Epithelial cell of proximal tubule (primary cell): ENCODE measurements at regions not wholly inside any gene's neighbourhood (a gene's known extent, or its start where the extent isn't known, plus 50 kb on each side); places are given as distances from the start of the nearest gene placed in this dataset.

ENCODE experiments used
- DNase-seq: peaks from one replicate; pipeline ENCODE4 v3.0.0-alpha.2; 2011; ENCODE audit warnings: low read depth
- H3K4me3 ChIP-seq: 2 replicates; pipeline ENCODE4 v1.5.1; 2011; ENCODE audit warnings: low read depth, mild to moderate bottlenecking, low read length
- TF ChIP-seq, protein P1 (sequence below): conservative IDR thresholded peaks from 2 replicates; pipeline ENCODE4 v1.5.1; 2012; ENCODE audit warnings: low read depth, mild to moderate bottlenecking, low read length

DNA sequence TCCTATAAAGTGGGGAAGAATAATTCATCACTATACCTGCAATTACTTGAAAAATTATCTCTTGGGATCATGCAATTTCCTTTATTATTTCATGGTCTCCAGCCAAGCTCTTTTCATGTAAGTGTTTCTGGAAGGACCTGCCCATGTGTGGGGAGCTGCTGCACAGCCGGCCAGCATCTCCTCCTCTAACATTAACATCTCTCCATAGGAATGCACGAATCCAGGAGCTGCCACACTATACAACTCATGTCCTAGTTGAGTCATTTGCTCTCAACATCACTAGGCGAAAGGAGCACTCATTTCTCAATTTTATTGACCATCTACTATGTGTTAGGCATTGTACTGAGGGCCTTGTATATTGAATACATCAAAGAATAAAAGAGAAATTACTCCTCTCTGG lies 144.3 kb upstream of the ERBB4 start:
- no peak for DNase-seq
- TF ChIP-seq, protein P1, sequence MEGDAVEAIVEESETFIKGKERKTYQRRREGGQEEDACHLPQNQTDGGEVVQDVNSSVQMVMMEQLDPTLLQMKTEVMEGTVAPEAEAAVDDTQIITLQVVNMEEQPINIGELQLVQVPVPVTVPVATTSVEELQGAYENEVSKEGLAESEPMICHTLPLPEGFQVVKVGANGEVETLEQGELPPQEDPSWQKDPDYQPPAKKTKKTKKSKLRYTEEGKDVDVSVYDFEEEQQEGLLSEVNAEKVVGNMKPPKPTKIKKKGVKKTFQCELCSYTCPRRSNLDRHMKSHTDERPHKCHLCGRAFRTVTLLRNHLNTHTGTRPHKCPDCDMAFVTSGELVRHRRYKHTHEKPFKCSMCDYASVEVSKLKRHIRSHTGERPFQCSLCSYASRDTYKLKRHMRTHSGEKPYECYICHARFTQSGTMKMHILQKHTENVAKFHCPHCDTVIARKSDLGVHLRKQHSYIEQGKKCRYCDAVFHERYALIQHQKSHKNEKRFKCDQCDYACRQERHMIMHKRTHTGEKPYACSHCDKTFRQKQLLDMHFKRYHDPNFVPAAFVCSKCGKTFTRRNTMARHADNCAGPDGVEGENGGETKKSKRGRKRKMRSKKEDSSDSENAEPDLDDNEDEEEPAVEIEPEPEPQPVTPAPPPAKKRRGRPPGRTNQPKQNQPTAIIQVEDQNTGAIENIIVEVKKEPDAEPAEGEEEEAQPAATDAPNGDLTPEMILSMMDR: no peak
- H3K4me3 ChIP-seq: no peak overlapping the region

DNA sequence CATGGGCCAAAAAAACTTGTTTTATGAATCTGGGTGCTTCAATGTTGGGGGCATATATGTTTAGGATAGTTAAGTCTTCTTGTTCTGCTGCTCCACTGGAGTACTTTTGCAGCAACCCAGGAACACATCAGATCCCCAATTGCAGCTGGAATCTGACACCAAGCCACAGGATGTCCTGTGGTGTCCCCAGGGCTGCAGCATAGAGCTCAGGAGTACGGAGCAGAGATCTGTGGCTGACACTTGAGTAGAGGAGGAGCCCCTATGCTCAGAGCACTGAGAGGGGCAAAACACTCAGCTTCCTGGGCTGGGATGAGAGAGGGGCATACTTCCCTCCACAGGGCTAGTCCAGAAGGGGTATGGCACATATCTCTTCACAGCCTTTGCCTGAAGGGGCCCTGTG lies 138.9 kb upstream of the ERBB4 start:
- H3K4me3 ChIP-seq: no peak overlapping the region
- TF ChIP-seq, protein P1: no peak
- no peak for DNase-seq

DNA sequence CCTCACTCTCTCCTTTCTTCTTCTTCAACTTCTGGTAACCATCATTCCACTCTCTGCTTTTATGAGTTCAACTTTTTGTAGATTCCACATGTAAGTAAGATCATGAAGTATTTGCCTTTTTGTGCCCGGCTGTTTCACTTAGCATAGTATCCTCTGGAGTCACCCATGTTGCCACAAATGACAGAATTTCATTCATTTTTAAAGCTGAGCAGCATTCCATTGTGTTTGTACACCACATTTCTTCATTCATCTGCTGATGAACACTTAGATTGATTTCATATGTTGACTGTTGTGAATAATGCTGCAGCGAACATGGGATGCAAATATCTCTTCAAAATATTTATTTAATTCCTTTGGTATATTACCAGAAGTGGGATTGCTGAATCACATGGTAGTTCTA lies 133.6 kb upstream of the ERBB4 start:
- no peak for DNase-seq
- no peak overlapping the region for H3K4me3 ChIP-seq
- TF ChIP-seq, protein P1: no peak

DNA sequence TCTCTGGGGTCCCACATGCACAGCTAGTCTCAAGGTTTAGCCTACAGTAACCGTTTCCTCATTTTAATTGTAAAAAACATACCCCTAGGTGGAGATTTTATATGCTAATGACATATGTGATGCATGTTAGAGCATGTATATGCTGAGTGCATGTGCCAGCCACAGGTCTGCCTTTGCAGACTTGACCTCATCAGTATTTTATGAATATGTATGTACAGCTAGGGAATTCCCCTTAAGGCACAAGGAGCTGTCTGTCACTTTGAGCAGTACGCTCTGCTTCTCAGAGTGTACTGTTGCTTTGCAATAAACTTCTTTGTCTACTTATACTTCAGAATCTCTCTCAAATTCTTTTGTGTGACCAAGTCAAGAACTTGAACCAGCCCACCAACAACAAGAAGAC lies 131.2 kb upstream of the ERBB4 start:
- TF ChIP-seq, protein P1: no peak
- DNase-seq: no peak
- H3K4me3 ChIP-seq: no peak overlapping the region

DNA sequence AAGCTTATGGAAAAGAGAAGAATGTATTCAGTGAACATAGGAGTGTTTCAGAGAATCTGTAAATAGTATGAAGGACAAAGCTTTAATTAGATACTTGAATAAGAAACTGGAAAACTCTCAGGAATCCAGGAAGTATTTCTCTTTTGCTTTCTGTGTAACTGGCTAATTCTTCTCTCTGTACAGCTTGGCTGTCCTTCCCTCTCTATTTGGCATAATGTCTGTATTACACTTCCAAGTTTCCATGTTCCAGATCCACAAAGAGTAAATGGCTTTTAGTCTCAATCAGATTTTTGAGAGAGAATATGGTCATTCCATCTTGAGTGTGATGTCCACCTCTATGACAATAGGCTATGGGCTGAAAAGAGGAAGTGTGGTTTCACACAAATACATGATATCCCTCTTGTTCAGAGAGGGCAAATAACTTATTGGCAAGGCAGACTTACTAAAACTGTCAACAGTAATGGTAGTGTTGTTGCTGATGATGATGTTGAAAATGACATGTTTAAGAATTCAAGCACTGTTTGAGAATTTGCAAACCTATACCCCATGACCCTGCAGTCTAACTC lies 129.2 kb upstream of the ERBB4 start:
- H3K4me3 ChIP-seq: no peak overlapping the region
- TF ChIP-seq, protein P1: no peak
- no peak for DNase-seq

DNA sequence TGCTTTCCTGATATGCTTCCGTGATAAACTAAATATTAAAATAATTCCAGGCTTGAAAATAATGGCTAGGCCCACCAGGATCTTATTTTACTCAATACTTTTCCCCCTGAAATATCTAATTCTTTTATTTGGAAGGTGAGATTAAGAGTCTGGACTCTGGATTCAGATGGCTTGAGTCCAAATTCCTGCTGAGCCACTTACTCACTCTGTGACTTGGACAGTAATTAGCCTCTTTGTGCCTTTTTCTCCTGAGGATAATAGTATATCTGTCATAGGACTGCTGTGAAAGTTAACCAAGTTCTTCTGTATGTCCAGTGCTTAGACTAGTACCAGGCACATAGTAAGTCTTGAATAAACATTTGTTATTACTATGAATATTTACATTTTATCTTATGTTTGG lies 127.3 kb upstream of the ERBB4 start:
- TF ChIP-seq, protein P1: no peak
- H3K4me3 ChIP-seq: no peak overlapping the region
- no peak for DNase-seq

DNA sequence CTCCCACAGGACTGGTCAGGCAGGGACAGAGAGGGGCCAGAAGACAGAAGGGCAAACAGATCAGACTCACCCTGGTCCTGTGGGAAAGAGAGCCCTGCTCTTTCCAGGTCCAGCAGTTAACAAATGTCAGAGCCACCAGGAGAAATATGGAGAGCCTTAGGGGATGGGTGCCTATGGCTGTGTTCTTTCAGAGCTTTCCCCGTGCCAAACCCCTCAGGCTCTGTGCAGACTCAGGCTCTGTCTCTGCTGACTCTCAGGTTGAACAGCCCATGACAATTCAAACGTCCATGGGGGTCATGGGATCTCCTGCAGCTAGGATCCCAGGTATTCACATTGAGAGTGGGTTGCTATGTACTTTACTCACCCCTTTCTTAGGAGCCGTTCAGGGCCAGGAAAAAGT lies 120.8 kb upstream of the ERBB4 start:
- no peak for DNase-seq
- no peak overlapping the region for H3K4me3 ChIP-seq

More for the DNA sequence above, 120.8 kb upstream of the ERBB4 start:
- TF ChIP-seq, protein P1: no peak
